ENCODE measurements at regions not wholly inside any gene's neighbourhood (a gene's known extent, or its start where the extent isn't known, plus 50 kb on each side); places are given as distances from the start of the nearest gene placed in this dataset.

DNA sequence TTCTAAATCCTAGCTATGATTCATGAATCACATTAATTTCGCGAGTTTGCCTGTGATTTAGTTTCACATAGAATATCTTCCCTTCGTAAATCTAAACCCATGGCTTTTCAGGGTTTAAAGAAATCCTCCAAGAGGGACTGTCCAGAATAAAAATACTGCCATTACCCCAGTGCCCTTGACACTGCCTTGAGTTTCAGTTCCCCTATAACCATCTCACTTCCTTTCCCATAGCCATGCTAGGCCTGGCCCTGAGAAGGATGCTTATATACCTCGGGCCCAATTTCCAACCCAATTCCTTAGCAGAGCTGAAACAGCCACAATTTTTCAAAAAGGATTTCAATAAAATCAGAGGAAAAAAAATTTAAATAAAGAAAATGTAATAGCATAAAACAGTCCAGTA, 697.3 kb downstream of the FRK start:
- TF ChIP-seq YY1 (IDR thresholded peaks at IDR 0.05; ENCODE audit: insufficient read depth, insufficient read length), result no peak
- no peak for TF ChIP-seq ZNF274 (IDR thresholded peaks at IDR 0.05; ENCODE audit: low read depth, low read length)
- no peak for TF ChIP-seq SUZ12 (IDR thresholded peaks at IDR 0.05; ENCODE audit: extremely low read depth, insufficient read depth, insufficient read length)
